Immature natural killer cell (primary cell): ENCODE measurements at regions not wholly inside any gene's neighbourhood (a gene's known extent, or its start where the extent isn't known, plus 50 kb on each side); places are given as distances from the start of the nearest gene placed in this dataset.
"Not testable (repeated sequence)": the region's sequence is repeated elsewhere in the genome, so short reads cannot be mapped to it uniquely, and the experiment has no call there.

Source experiments
- DNase-seq, 3 donors: peaks; one replicate each; pipeline ENCODE4 v3.0.0; 2022; ENCODE audit warnings: mixed read lengths in 1 of 3
- H3K27ac Mint-ChIP-seq, 6 donors: one replicate each; pipeline ENCODE4 v1.8.0; 2020; ENCODE audit warnings: mixed read lengths in 6 of 6, mild to moderate bottlenecking in 5 of 6, inconsistent platforms in 4 of 6, moderate library complexity in 3 of 6
- H3K27me3 Mint-ChIP-seq, 3 donors: one replicate each; pipeline ENCODE4 v1.8.0; 2020 to 2021; ENCODE audit warnings: low read depth in 3 of 3, mild to moderate bottlenecking in 3 of 3, mixed read lengths in 3 of 3, moderate library complexity in 3 of 3, inconsistent platforms in 1 of 3
- H3K36me3 Mint-ChIP-seq, 3 donors: one replicate each; pipeline ENCODE4 v1.8.0; 2020; ENCODE audit warnings: mixed read lengths in 3 of 3, inconsistent platforms in 2 of 3, mild to moderate bottlenecking in 2 of 3
- H3K4me1 Mint-ChIP-seq, 2 donors: one replicate each; pipeline ENCODE4 v1.8.0; 2020; ENCODE audit warnings: inconsistent platforms in 2 of 2, mild to moderate bottlenecking in 2 of 2, mixed read lengths in 2 of 2, moderate library complexity in 1 of 2
- H3K4me3 Mint-ChIP-seq, 5 donors: one replicate each; pipeline ENCODE4 v1.8.0; 2020; ENCODE audit warnings: mild to moderate bottlenecking in 5 of 5, mixed read lengths in 5 of 5, inconsistent platforms in 3 of 5, moderate library complexity in 3 of 5
- H3K9me3 Mint-ChIP-seq, 6 donors: one replicate each; pipeline ENCODE4 v1.8.0; 2020; ENCODE audit warnings: mild to moderate bottlenecking in 6 of 6, mixed read lengths in 6 of 6, inconsistent platforms in 4 of 6, moderate library complexity in 3 of 6

DNA sequence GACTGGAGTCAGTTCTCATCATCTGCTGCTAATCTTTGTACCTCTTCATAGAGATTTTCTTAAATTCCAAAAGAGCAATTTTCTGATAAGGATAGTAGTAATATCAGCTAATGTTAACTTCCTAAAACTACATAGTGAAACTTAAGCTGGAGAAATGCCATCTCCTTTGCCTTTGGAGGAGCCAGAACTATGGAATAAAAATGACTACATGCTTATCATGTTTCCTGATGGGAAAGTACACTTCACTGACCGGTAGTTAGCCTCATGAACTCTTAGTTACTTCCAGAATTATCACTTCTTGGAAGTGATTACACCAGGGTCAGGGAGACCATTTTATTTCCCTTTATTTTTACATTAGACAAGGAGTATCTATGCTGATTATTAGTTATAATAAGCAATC, 1222.1 kb upstream of the TMEM132C start:
- Mint-ChIP-seq H3K36me3 (no peaks in the 10 kb centered on the region), H3K9me3 (peaks cover 0 to 8% (median 0%) of the 10 kb centered on the region in 6 donors), H3K4me3 (no peak overlapping the region), H3K4me1 (no peaks in the 10 kb centered on the region), H3K27me3 (peaks cover 0 to 4% (median 3%) of the 10 kb centered on the region in 3 donors), H3K27ac (no peak overlapping the region)
- no peak for DNase-seq

DNA sequence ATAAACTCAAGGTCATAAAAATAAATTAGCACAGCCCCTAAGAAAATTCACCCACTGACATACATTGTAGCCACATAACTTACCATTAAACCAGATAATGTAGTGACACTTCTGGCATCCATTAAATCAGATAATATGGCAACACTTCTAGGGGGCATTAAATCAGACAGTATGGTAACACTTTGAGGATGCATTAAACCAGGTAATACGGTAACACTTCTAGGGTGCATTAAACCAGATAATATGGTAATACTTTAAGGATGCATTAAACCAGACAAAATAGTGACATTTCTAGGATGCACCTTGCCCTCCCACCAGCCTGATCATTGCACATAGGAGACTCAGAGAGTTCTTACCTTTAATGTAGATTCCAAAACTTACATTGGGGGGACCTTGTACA, 1220.5 kb upstream of the TMEM132C start:
- no peak for DNase-seq
- H3K9me3 Mint-ChIP-seq = peaks cover 0 to 8% (median 0%) of the 10 kb centered on the region in 6 donors
- no peaks in the 10 kb centered on the region for H3K36me3 Mint-ChIP-seq
- H3K4me3 Mint-ChIP-seq = no peak overlapping the region
- H3K27ac Mint-ChIP-seq = no peak overlapping the region
- H3K4me1 Mint-ChIP-seq = no peaks in the 10 kb centered on the region
- peaks cover 0 to 4% (median 3%) of the 10 kb centered on the region in 3 donors for H3K27me3 Mint-ChIP-seq

DNA sequence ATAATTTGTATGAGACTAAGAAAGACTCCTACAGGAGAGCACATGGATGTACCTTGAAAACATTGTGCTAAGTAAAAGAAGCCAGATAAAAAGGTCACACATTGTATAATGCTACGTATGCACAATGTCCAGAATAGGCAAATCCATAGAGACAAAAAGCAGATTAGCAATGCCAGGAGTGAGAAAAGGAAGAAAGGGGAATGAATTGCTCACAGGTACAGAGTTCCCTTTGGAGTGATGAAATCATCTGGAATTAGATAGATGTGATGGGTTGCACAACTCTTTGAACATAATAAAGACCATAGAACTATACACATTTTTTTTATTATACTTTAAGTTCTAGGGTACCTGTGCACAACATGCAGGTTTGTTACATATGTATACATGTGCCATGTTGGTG, 1218.9 kb upstream of the TMEM132C start:
- H3K36me3 Mint-ChIP-seq = no peaks in the 10 kb centered on the region
- no peaks in the 10 kb centered on the region for H3K4me1 Mint-ChIP-seq
- H3K27me3 Mint-ChIP-seq = peaks cover 0 to 4% (median 3%) of the 10 kb centered on the region in 3 donors
- peaks cover 0 to 8% (median 0%) of the 10 kb centered on the region in 6 donors for H3K9me3 Mint-ChIP-seq
- H3K4me3 Mint-ChIP-seq = no peak overlapping the region
- H3K27ac Mint-ChIP-seq = no peak overlapping the region
- no peak for DNase-seq

DNA sequence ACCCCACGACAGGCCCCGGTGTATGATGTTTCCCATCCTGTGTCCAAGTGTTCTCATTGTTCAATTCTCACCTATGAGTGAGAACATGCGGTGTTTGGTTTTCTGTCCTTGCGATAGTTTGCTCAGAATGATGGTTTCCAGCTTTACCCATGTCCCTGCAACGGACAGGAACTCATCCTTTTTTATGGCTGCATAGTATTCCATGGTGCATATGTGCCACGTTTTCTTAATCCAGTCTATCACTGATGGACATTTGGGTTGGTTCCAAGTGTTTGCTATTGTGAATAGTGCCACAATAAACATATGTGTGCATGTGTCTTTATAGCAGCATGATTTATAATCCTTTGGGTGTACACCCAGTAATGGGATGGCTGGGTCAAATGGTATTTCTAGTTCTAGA, 1218.4 kb upstream of the TMEM132C start:
- not testable (repeated sequence) for DNase-seq, H3K4me1 Mint-ChIP-seq, H3K27ac Mint-ChIP-seq, H3K9me3 Mint-ChIP-seq, H3K36me3 Mint-ChIP-seq, H3K4me3 Mint-ChIP-seq, H3K27me3 Mint-ChIP-seq

DNA sequence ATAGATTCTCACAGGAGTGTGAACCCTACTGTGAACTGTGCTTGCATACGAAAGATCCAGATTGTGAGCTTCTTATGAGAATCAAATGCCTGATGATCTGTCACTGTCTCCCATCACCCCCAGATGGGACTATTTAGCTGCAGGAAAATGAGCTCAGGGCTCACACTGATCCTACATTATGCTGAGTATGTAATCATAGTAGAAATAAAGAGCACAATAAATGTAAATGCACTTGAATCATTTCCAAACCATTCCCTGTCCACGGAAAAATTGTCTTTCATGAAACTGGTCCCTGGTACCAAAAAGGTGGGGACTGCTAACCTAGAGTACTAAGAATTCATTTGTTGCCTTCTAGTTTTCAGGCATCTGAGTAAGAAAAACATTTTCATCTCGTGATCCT, 1215.8 kb upstream of the TMEM132C start:
- no peak for DNase-seq
- Mint-ChIP-seq H3K9me3 (peaks cover 0 to 2% (median 0%) of the 10 kb centered on the region in 6 donors), H3K4me3 (no peak overlapping the region), H3K4me1 (no peaks in the 10 kb centered on the region), H3K27me3 (peaks cover 1 to 4% (median 3%) of the 10 kb centered on the region in 3 donors), H3K36me3 (no peaks in the 10 kb centered on the region), H3K27ac (no peak overlapping the region)

DNA sequence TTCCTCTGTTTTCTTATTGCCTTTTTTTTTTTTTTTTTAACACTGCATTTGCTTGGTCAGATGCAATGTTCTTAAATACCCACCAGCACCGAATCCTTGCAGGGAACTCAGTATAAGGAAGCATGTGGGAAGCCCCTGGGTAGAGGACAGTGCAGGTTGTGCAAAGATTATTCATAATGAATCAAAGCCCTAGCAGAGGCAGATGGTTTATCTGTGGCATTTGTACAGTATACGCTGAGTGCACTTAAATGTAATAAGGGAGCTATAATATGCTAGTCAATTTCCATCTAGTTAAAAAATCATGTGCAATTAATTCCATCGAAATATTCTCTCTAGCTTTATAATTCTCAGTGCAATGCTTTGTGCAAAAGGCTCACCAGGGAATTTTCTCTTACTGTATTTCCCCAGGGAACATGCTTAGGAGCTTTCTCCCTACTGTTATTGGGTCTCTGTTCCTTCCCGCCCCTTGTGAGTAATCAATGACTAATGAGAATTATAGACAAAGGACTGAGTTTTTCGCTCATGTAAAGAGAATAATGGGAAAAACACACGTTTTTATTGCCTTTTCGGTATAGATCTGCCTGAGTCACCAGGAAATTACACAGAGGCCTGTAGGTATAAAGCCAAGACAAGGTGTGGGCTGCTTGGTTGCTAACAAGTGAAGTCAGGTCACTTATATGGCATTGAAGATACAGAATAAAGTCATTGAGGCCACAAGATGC, 1214.3 kb upstream of the TMEM132C start:
- no peak overlapping the region for H3K4me3 Mint-ChIP-seq

DNA sequence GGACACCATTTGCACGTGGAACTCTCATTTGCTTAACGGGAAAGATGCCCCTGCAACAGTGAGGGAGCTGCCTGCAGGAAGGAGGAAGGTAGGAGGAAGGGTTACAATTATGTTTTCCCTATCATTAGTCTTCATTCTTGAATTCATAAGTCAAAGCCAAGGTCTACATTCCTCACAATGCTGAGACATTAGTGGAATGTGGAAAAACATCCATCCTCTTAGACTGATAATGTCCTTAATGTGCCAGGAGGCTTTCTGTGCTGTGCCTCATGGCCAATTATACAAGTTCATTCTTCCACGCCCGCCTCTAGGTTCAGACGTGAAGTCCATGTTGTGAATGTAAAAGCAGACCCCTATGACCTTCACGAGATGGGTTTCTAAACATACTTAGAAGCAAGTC, 1212.4 kb upstream of the TMEM132C start:
- Mint-ChIP-seq H3K27ac (no peak overlapping the region), H3K4me3 (no peak overlapping the region), H3K9me3 (peaks cover 0 to 2% (median 0%) of the 10 kb centered on the region in 6 donors), H3K36me3 (no peaks in the 10 kb centered on the region), H3K27me3 (peaks cover 0 to 5% (median 1%) of the 10 kb centered on the region in 3 donors), H3K4me1 (no peaks in the 10 kb centered on the region)
- no peak for DNase-seq

More for the DNA sequence above, 1214.3 kb upstream of the TMEM132C start:
- DNase-seq = no peak
- Mint-ChIP-seq H3K27ac (no peak overlapping the region), H3K27me3 (peaks cover 1 to 4% (median 3%) of the 10 kb centered on the region in 3 donors), H3K9me3 (peaks cover 0 to 4% (median 0%) of the 10 kb centered on the region in 6 donors), H3K4me1 (no peaks in the 10 kb centered on the region), H3K36me3 (no peaks in the 10 kb centered on the region)

DNA sequence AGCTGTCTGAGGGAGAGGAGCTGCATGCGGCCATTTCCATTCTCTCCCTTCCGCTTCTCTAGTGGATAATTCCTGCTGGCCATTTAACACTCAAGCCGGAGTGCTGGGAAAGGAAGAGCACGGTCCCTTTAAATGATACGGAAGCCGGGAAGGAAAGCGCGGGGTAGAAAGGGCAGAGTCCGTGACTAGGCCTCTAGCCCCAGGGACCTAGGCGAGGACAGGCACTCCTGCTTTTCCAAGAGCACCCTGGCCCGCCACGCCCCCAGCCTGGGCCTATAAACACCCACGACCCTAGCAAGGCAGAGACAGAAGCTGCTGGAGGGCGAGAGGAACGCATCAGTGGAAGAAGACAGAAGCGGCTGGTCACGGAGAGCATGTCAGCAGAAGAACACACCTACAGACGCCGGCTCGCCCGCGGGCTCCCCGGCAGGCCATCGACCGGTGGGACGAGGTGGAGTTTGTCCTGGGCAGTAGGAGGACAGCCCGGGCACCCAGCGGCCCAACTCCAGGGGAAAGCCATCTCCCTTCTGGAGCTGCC, 1206.6 kb upstream of the TMEM132C start:
- H3K27me3 Mint-ChIP-seq = peaks cover 0 to 7% (median 0%) of the 10 kb centered on the region in 3 donors
- peaks cover 0 to 5% (median 0%) of the 10 kb centered on the region in 6 donors for H3K9me3 Mint-ChIP-seq
- H3K4me3 Mint-ChIP-seq = no peak overlapping the region

DNA sequence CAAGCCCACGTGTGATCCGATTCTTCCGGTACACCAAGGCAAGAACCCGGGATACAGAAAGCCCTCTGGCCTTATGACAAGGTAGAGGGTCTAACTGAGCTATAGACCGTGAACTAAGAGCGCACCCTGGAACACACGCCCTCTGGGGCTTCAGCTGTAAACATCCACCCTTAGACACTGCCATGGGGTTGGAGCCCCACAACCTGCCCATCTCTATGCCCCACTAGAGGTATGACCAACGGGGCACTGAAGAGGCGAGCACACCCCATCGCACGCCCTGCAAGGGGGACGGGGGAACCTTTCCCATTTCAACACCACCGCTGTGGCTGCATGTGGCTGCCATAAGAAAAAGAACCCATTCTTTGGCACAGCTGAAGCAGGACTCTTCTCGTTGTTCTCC, 1206.0 kb upstream of the TMEM132C start:
- H3K27ac Mint-ChIP-seq = no peak overlapping the region
- H3K9me3 Mint-ChIP-seq = peaks cover 0 to 5% (median 0%) of the 10 kb centered on the region in 6 donors
- no peaks in the 10 kb centered on the region for H3K36me3 Mint-ChIP-seq
- H3K4me1 Mint-ChIP-seq = no peaks in the 10 kb centered on the region
- H3K4me3 Mint-ChIP-seq = no peak overlapping the region
- DNase-seq = no peak
- peaks cover 0 to 5% (median 0%) of the 10 kb centered on the region in 3 donors for H3K27me3 Mint-ChIP-seq

More for the DNA sequence above, 1206.6 kb upstream of the TMEM132C start:
- Mint-ChIP-seq H3K36me3 (no peaks in the 10 kb centered on the region), H3K27ac (no peak overlapping the region), H3K4me1 (no peaks in the 10 kb centered on the region)
- DNase-seq = no peak

DNA sequence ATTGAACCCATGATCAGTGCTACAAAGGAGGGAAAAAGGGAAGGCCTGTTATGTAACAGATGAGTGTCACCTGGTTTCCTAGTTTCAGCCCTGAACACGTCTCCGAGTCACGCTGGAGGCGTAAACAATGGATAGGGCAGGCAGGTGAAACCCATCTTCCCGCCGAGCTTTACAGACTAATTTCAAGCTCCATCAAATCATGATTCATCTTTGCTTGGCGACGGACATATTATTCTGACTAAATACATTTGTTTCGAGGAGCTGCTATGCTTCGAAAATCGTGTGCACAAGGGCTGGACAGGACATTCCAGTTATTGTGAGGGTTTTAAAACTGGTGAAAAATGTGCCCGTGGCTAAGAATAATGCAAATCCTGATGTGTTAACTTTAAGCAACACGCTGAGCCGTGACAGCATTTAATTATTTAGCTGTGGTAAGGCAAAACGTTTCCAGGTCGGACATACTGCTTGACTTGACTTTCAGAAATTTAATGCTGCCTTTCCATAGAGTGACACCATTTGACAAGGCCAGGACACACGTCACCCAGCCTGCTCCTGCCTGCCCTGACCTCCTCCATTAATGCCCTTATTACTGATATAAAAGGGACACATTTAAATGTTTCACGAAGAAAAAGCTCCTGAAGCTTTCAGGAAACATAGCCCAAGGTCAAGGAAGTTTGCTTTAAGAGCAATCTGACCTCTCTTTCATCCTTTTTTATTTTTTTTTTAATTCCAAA, 1203.5 kb upstream of the TMEM132C start:
- no peak overlapping the region for H3K4me3 Mint-ChIP-seq
- H3K36me3 Mint-ChIP-seq = no peaks in the 10 kb centered on the region
- no peaks in the 10 kb centered on the region for H3K4me1 Mint-ChIP-seq

DNA sequence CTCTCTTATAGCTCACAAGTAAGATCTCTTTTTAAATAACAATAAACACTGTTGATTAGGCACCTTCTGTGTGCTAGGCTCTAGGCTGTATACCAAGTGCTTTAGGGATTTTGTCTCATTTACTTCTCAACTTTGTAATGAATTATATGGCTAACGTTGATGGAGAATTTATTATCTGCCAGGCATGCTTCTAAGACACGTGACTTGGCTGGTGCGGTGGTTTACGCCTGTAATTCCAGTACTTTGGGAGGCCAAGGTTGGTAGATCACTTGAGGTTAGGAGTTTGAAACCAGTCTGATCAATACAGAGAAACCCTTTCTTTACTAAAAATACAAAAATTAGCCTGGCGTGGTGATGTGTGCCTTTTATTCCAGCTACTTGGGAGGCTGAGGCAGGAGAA, 1202.8 kb upstream of the TMEM132C start:
- peaks cover 0 to 3% (median 0%) of the 10 kb centered on the region in 6 donors for H3K9me3 Mint-ChIP-seq
- DNase-seq = no peak
- H3K4me1 Mint-ChIP-seq = no peaks in the 10 kb centered on the region
- H3K4me3 Mint-ChIP-seq = no peak overlapping the region
- no peaks in the 10 kb centered on the region for H3K36me3 Mint-ChIP-seq
- no peak overlapping the region for H3K27ac Mint-ChIP-seq
- peaks cover 0 to 2% (median 0%) of the 10 kb centered on the region in 3 donors for H3K27me3 Mint-ChIP-seq

More for the DNA sequence above, 1203.5 kb upstream of the TMEM132C start:
- no peak for DNase-seq
- Mint-ChIP-seq H3K9me3 (peaks cover 0 to 3% (median 0%) of the 10 kb centered on the region in 6 donors), H3K27me3 (peaks cover 0 to 3% (median 0%) of the 10 kb centered on the region in 3 donors), H3K27ac (no peak overlapping the region)

DNA sequence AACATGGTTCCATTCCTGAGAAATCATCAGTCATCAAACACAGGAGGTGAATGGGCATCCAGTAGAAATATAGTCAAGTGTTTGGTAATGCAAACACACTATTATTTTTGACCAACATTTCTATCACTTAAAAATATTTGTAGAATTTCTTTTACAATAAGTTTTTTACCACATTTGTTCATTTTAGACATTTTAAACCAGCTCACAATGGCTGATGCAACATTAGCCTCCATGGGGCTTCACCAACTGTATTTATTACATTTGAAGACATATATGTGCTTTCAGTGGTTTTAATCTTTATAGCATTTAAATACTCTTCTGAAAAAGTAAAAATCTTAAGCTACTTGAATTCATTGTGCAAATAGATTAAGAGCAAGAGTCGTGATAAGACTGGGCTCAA, 1201.4 kb upstream of the TMEM132C start:
- Mint-ChIP-seq H3K27me3 (peaks cover 0 to 2% (median 0%) of the 10 kb centered on the region in 3 donors), H3K27ac (no peak overlapping the region), H3K4me1 (no peaks in the 10 kb centered on the region), H3K9me3 (peaks cover 0 to 3% (median 0%) of the 10 kb centered on the region in 6 donors), H3K36me3 (no peaks in the 10 kb centered on the region), H3K4me3 (no peak overlapping the region)
- no peak for DNase-seq

DNA sequence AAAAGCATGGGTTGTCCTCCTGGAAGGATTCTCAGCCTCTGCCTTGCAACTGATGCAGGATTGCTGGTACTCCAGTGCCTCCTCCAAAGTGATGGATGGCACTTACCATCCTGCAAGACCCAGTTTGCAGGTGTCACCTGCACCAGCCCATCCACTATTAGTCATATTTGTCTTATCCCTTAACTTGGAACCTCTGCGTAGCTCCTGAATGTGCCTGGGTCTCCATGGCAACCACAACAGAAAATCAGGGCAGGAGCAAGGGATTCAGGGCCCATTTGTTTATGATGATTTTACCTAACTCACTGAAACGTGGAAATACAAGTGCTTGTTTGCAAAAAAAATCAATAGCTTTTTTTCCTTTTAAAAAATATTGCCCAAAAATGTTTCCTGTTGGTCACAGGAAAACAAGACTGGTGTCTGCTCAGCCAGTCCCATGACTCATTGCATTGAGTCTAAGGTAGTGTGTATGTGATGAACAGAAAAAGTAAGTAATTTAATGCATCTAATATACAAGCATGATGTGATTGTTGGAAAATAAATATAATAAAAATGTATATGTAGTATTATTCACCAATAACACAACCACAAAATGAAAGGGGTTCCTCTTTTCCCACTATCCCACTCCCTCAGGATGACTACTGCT, 1196.3 kb upstream of the TMEM132C start:
- Mint-ChIP-seq H3K4me3 (no peak overlapping the region), H3K27ac (no peak overlapping the region), H3K9me3 (no peaks in the 10 kb centered on the region), H3K27me3 (no peaks in the 10 kb centered on the region), H3K36me3 (no peaks in the 10 kb centered on the region), H3K4me1 (no peaks in the 10 kb centered on the region)
- no peak for DNase-seq

DNA sequence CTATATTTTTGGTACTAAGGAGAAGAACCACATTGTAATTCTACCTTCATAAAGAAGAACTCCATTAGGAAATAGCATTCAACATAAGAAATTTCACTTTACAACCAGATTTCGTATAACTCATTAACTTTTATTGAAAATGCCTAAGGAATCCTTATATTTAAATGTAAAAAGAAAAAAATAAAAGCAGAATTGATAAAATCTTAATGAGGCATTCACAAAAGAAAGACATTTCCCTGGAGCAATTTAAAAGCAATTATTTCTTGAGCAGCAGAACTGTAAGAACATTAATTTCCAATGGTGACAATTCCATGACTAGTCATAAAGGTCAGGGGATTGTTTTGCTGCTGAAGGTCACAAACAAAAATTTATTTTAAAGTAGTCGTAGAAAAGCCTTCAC, 1192.8 kb upstream of the TMEM132C start:
- no peak for DNase-seq
- peaks cover 0 to 5% (median 2%) of the 10 kb centered on the region in 3 donors for H3K27me3 Mint-ChIP-seq
- no peaks in the 10 kb centered on the region for H3K9me3 Mint-ChIP-seq
- no peak overlapping the region for H3K4me3 Mint-ChIP-seq
- H3K36me3 Mint-ChIP-seq = no peaks in the 10 kb centered on the region
- no peaks in the 10 kb centered on the region for H3K4me1 Mint-ChIP-seq
- H3K27ac Mint-ChIP-seq = no peak overlapping the region
